Panc1 (cell line): ENCODE measurements at regions not wholly inside any gene's neighbourhood (a gene's known extent, or its start where the extent isn't known, plus 50 kb on each side); places are given as distances from the start of the nearest gene placed in this dataset.

ENCODE experiments used
- POLR2AphosphoS5 ChIP-seq: IDR thresholded peaks from 2 replicates; pipeline ENCODE4 v1.6.1; 2012; ENCODE audit warnings: mild to moderate bottlenecking, low read depth, low read length, moderate library complexity
- SIN3A ChIP-seq: IDR thresholded peaks from 2 replicates; pipeline ENCODE4 v1.6.1; 2012; ENCODE audit warnings: low read depth, mild to moderate bottlenecking, low read length, moderate library complexity, borderline replicate concordance; ENCODE audit not compliant: insufficient read depth
- TCF7L2 ChIP-seq: IDR thresholded peaks from 2 replicates; pipeline ENCODE4 v1.6.1; 2011; ENCODE audit warnings: mild to moderate bottlenecking, low read depth, low read length, inconsistent platforms
- TF ChIP-seq, protein P1 (sequence below): fragments of 450-650 bp; IDR thresholded peaks from 2 replicates; pipeline ENCODE4 v1.5.1; 2017; ENCODE audit warnings: mild to moderate bottlenecking
- TF ChIP-seq, protein P2 (sequence below), 2 experiments: IDR thresholded peaks; 2 replicates each; pipeline ENCODE4 v1.6.1; 2011 to 2012; ENCODE audit warnings: low read depth in 2 of 2, control low read depth in 1 of 2, low read length in 1 of 2, mild to moderate bottlenecking in 1 of 2, moderate library complexity in 1 of 2; ENCODE audit not compliant: insufficient read depth in 1 of 2

DNA sequence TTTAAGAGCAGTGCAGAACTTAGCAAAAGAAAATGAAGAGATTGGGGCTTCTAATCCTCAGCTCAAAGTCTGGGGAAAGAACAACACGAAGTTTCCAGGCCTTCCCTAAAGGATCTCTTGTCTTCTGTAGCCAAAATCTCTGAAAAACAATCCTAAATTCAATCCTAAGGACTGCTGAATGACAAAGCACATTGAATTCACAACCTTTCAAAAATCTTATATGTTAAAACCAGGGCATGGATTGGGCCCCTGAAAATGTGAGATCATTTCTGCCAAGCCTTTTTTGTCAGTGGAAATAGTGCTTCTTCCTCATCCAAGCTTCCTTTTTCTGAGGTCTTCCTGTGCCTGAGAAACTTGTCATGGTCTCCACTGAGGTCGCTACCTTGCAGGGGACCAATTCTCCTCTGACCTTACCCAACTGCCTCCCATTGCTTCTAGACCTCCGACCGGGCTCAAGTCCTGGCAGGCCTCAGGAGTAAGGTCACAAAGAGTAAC is 126.2 kb upstream of the ARID1B start:
- TF ChIP-seq, protein P1, sequence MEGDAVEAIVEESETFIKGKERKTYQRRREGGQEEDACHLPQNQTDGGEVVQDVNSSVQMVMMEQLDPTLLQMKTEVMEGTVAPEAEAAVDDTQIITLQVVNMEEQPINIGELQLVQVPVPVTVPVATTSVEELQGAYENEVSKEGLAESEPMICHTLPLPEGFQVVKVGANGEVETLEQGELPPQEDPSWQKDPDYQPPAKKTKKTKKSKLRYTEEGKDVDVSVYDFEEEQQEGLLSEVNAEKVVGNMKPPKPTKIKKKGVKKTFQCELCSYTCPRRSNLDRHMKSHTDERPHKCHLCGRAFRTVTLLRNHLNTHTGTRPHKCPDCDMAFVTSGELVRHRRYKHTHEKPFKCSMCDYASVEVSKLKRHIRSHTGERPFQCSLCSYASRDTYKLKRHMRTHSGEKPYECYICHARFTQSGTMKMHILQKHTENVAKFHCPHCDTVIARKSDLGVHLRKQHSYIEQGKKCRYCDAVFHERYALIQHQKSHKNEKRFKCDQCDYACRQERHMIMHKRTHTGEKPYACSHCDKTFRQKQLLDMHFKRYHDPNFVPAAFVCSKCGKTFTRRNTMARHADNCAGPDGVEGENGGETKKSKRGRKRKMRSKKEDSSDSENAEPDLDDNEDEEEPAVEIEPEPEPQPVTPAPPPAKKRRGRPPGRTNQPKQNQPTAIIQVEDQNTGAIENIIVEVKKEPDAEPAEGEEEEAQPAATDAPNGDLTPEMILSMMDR: no peak
- TF ChIP-seq SIN3A: no peak
- no peak for TF ChIP-seq POLR2AphosphoS5
- TF ChIP-seq, protein P2, sequence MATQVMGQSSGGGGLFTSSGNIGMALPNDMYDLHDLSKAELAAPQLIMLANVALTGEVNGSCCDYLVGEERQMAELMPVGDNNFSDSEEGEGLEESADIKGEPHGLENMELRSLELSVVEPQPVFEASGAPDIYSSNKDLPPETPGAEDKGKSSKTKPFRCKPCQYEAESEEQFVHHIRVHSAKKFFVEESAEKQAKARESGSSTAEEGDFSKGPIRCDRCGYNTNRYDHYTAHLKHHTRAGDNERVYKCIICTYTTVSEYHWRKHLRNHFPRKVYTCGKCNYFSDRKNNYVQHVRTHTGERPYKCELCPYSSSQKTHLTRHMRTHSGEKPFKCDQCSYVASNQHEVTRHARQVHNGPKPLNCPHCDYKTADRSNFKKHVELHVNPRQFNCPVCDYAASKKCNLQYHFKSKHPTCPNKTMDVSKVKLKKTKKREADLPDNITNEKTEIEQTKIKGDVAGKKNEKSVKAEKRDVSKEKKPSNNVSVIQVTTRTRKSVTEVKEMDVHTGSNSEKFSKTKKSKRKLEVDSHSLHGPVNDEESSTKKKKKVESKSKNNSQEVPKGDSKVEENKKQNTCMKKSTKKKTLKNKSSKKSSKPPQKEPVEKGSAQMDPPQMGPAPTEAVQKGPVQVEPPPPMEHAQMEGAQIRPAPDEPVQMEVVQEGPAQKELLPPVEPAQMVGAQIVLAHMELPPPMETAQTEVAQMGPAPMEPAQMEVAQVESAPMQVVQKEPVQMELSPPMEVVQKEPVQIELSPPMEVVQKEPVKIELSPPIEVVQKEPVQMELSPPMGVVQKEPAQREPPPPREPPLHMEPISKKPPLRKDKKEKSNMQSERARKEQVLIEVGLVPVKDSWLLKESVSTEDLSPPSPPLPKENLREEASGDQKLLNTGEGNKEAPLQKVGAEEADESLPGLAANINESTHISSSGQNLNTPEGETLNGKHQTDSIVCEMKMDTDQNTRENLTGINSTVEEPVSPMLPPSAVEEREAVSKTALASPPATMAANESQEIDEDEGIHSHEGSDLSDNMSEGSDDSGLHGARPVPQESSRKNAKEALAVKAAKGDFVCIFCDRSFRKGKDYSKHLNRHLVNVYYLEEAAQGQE (IDR thresholded peaks at IDR 0.05; ENCODE audit: insufficient read depth in 1 of 2, low read depth in 2 of 2, low read length in 1 of 2): no peak
- TF ChIP-seq TCF7L2: no peak
